ENCODE measurements at regions not wholly inside any gene's neighbourhood (a gene's known extent, or its start where the extent isn't known, plus 50 kb on each side); places are given as distances from the start of the nearest gene placed in this dataset.

DNA sequence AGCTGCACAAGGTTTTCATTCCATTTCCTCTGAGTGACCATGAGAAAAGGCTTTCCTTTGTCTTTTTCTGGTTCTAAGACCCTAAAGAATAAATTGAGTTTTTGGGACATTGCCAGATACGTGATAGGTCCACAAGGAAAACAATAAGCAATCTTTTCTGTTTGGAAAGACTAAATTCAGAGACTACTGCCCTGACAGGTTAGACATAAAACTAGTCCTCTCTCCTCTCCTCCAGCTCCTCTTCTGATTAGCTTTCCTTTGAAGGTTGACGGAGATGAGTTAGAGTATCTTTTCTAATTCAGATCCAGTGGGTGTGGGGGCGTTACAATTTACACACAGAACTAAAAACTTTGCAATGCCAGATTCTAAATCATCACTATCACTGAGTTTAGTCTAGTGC lies 57.8 kb upstream of the C1orf53 start:
- no peak for TF ChIP-seq EZH2 (IDR thresholded peaks at IDR 0.05; ENCODE audit: borderline replicate concordance, insufficient read depth, low read depth, low read length, poor library complexity, severe bottlenecking)
- TF ChIP-seq, protein P1, sequence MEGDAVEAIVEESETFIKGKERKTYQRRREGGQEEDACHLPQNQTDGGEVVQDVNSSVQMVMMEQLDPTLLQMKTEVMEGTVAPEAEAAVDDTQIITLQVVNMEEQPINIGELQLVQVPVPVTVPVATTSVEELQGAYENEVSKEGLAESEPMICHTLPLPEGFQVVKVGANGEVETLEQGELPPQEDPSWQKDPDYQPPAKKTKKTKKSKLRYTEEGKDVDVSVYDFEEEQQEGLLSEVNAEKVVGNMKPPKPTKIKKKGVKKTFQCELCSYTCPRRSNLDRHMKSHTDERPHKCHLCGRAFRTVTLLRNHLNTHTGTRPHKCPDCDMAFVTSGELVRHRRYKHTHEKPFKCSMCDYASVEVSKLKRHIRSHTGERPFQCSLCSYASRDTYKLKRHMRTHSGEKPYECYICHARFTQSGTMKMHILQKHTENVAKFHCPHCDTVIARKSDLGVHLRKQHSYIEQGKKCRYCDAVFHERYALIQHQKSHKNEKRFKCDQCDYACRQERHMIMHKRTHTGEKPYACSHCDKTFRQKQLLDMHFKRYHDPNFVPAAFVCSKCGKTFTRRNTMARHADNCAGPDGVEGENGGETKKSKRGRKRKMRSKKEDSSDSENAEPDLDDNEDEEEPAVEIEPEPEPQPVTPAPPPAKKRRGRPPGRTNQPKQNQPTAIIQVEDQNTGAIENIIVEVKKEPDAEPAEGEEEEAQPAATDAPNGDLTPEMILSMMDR (IDR thresholded peaks at IDR 0.05): no peak
